ENCODE measurements at regions not wholly inside any gene's neighbourhood (a gene's known extent, or its start where the extent isn't known, plus 50 kb on each side); places are given as distances from the start of the nearest gene placed in this dataset.

DNA sequence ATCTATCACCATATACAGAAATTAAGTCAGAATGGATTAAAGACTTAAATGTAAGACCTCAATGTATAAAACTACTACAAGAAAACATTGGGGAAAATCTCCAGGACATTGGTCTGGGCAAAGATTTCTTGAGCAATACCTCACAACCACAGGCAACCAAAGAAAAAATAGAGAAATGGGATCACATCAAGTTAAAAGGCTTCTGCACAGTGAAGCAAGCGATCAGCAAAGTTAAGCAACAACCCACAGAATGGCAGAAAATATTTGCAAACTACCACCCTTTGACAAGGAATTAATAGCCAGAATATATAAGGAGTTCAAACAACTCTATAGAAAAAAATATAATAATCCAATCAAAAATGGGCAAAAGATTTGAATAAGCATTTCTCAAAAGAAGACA, 236.9 kb upstream of the EMCN start:
- intact Hi-C loops (cut with micrococcal nuclease) = no loop called here
- POLR2A ChIA-PET = no interaction called here
- TF ChIP-seq, protein P1, sequence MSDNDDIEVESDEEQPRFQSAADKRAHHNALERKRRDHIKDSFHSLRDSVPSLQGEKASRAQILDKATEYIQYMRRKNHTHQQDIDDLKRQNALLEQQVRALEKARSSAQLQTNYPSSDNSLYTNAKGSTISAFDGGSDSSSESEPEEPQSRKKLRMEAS (IDR thresholded peaks at IDR 0.05) = no peak
- TF ChIP-seq RAD21 (IDR thresholded peaks at IDR 0.05; ENCODE audit: low read depth) = no peak
- no peak for TF ChIP-seq ATF3 (IDR thresholded peaks at IDR 0.05)
- no peak for TF ChIP-seq EZH2 (IDR thresholded peaks at IDR 0.05)
- no peak for TF ChIP-seq SIN3A (IDR thresholded peaks at IDR 0.05; ENCODE audit: low read depth)
- TF ChIP-seq SP1 (IDR thresholded peaks at IDR 0.05; ENCODE audit: low read depth) = no peak
- no peak for TF ChIP-seq ZFX (IDR thresholded peaks at IDR 0.05)
- no peak for TF ChIP-seq JUND (IDR thresholded peaks at IDR 0.05)
- TF ChIP-seq YY1 (IDR thresholded peaks at IDR 0.05; ENCODE audit: extremely low read depth, insufficient replicate concordance, low read depth, low read length) = no peak
- TF ChIP-seq SRF (IDR thresholded peaks at IDR 0.05; ENCODE audit: low read depth) = no peak
- no peak for TF ChIP-seq FOSL1 (IDR thresholded peaks at IDR 0.05; ENCODE audit: low read depth)
- H3K27me3 ChIP-seq (ENCODE audit: insufficient read depth, low read length) = no peaks in the 10 kb centered on the region
- no peak overlapping the region for H2AFZ ChIP-seq (ENCODE audit: low read depth, low read length, poor library complexity, severe bottlenecking)
- no peaks in the 10 kb centered on the region for H3K4me1 ChIP-seq (ENCODE audit: control insufficient read depth in 1 of 2, insufficient read depth in 2 of 2, low read length in 2 of 2)
- no peaks in the 10 kb centered on the region; the same call in 1 of the 2 replicates for H3K9me2 ChIP-seq (ENCODE audit: insufficient read depth)
- BruUV-seq (replicated peaks) = no TSS peak
- RAD21 ChIA-PET (ENCODE audit: low non-redundant PET in 1 of 2, low total read pairs in 2 of 2, uncharacterized antibody in 2 of 2, unreplicated experiment in 2 of 2) = no interaction called here
- no peak overlapping the region for H3K4me3 ChIP-seq (replicated peaks in 1 of 2; ENCODE audit: low read depth in 1 of 2, low read length in 2 of 2)
- H3K9me3 ChIP-seq (ENCODE audit: control insufficient read depth in 1 of 2, insufficient read depth in 1 of 2, low read depth in 1 of 2, low read length in 2 of 2) = peaks cover 0 to 12% of the 10 kb centered on the region in 2 experiments; a peak in 1 of 4 replicates
- DNase-seq (ENCODE audit: low read depth, low spot score) (no peak), ATAC-seq (no peak)
- no peak overlapping the region for H3K27ac ChIP-seq (ENCODE audit: low read depth, low read length)
- H3K36me3 ChIP-seq (ENCODE audit: control insufficient read depth in 1 of 2, insufficient read depth in 2 of 2, low read length in 2 of 2) = no peaks in the 10 kb centered on the region
- H3K9ac ChIP-seq (ENCODE audit: low read length) = no peak overlapping the region
- no peaks in the 10 kb centered on the region for H3K79me2 ChIP-seq (ENCODE audit: insufficient read depth, low read length)
- CTCF ChIA-PET = no interaction called here
- no peaks in the 10 kb centered on the region for H4K20me1 ChIP-seq (ENCODE audit: insufficient read depth)
- no peak overlapping the region for H3K4me2 ChIP-seq (ENCODE audit: low read length)

DNA sequence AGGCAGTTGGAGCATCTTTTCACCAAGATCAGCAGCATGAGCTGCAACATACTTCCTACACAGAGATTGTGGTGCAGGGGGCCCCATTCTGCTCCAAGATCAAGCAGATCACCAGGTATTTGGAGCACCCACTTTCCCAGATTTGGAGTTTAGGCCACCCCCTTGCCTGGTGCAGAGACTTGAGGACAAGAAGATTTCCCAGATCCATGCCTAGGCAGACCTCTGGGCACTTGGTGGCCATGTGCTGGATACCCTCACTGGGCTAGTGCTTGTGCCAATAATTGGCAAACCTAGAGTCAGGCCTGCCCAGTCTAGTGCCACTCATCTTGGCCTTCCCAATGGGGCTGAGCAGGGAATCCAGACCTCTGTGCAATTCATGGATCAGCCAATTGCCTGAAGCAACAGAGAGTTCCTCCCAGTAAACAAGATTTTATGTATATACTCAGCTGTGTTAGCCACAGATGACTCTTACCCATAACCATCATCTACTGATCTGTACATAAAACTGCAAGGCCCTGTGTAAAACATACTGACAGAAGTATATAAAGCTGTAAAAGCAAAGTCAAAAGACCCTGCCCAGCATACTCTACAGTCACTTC, 228.4 kb upstream of the EMCN start:
- CTCF ChIA-PET = no interaction called here
- DNase-seq (ENCODE audit: low read depth, low spot score) (no peak), ATAC-seq (no peak)
- no peak overlapping the region for H2AFZ ChIP-seq (ENCODE audit: low read depth, low read length, poor library complexity, severe bottlenecking)
- H3K9me3 ChIP-seq (ENCODE audit: control insufficient read depth in 1 of 2, insufficient read depth in 1 of 2, low read depth in 1 of 2, low read length in 2 of 2) = no peaks in the 10 kb centered on the region
- no peaks in the 10 kb centered on the region for H4K20me1 ChIP-seq (ENCODE audit: insufficient read depth)
- BruUV-seq (replicated peaks) = no TSS peak
- H3K36me3 ChIP-seq (ENCODE audit: control insufficient read depth in 1 of 2, insufficient read depth in 2 of 2, low read length in 2 of 2) = no peaks in the 10 kb centered on the region
- no peaks in the 10 kb centered on the region for H3K27me3 ChIP-seq (ENCODE audit: insufficient read depth, low read length)
- H3K79me2 ChIP-seq (ENCODE audit: insufficient read depth, low read length) = no peaks in the 10 kb centered on the region
- RAD21 ChIA-PET (ENCODE audit: low non-redundant PET in 1 of 2, low total read pairs in 2 of 2, uncharacterized antibody in 2 of 2, unreplicated experiment in 2 of 2) = no interaction called here
- no peaks in the 10 kb centered on the region for H3K9me2 ChIP-seq (ENCODE audit: insufficient read depth)
- no peak overlapping the region for H3K4me3 ChIP-seq (replicated peaks in 1 of 2; ENCODE audit: low read depth in 1 of 2, low read length in 2 of 2)
- intact Hi-C loops (cut with micrococcal nuclease) = loop anchor here (10.0 kb wide), 1 partner anchor 751 kb away; no protein-coding TSS in a partner anchor
- POLR2A ChIA-PET = no interaction called here
- no peak overlapping the region for H3K27ac ChIP-seq (ENCODE audit: low read depth, low read length)
- H3K4me2 ChIP-seq (ENCODE audit: low read length) = no peak overlapping the region
- H3K9ac ChIP-seq (ENCODE audit: low read length) = no peak overlapping the region
- H3K4me1 ChIP-seq (ENCODE audit: control insufficient read depth in 1 of 2, insufficient read depth in 2 of 2, low read length in 2 of 2) = no peaks in the 10 kb centered on the region
- no peak for TF ChIP-seq CEBPB (IDR thresholded peaks at IDR 0.05; ENCODE audit: low read depth)
- TF ChIP-seq SIN3A (IDR thresholded peaks at IDR 0.05; ENCODE audit: low read depth) = no peak
- TF ChIP-seq FOSL1 (IDR thresholded peaks at IDR 0.05; ENCODE audit: low read depth) = no peak
- no peak for TF ChIP-seq REST (IDR thresholded peaks at IDR 0.05; ENCODE audit: low read depth)
- TF ChIP-seq ELF1 (IDR thresholded peaks at IDR 0.05; ENCODE audit: borderline replicate concordance, low read depth) = no peak
- TF ChIP-seq ZBTB33 (IDR thresholded peaks at IDR 0.05; ENCODE audit: extremely low read depth, insufficient replicate concordance, low read length) = no peak
- no peak for TF ChIP-seq JUND (IDR thresholded peaks at IDR 0.05)
- TF ChIP-seq SRF (IDR thresholded peaks at IDR 0.05; ENCODE audit: low read depth) = no peak
- TF ChIP-seq EGR1 (IDR thresholded peaks at IDR 0.05; ENCODE audit: low read depth) = no peak
